Tibial nerve (tissue), 4 donors: ENCODE measurements at regions not wholly inside any gene's neighbourhood (a gene's known extent, or its start where the extent isn't known, plus 50 kb on each side); places are given as distances from the start of the nearest gene placed in this dataset.

Source experiments
- EP300 ChIP-seq, 2 donors: sonication (generic); formaldehyde crosslinking; IDR thresholded peaks; one replicate each; pipeline ENCODE4 v1.6.1; 2017; ENCODE audit warnings: antibody characterized with exemption in 2 of 2, mild to moderate bottlenecking in 1 of 2
- POLR2A ChIP-seq, 2 donors: fragments of 450-650 bp; IDR thresholded peaks; one replicate each; pipeline ENCODE4 v1.6.1; 2017; ENCODE audit warnings: antibody characterized with exemption in 2 of 2, mild to moderate bottlenecking in 2 of 2, moderate library complexity in 2 of 2
- TF ChIP-seq, protein P1 (sequence below), 5 experiments: fragments of 200-600 bp in 3 of 5; fragments of 450-650 bp in 2 of 5; sonication (generic) in 3 of 5; IDR thresholded peaks; one replicate each; pipeline ENCODE4 v1.5.1; 2016 to 2019; ENCODE audit warnings: antibody characterized with exemption in 5 of 5, mild to moderate bottlenecking in 3 of 5, moderate library complexity in 2 of 5

DNA sequence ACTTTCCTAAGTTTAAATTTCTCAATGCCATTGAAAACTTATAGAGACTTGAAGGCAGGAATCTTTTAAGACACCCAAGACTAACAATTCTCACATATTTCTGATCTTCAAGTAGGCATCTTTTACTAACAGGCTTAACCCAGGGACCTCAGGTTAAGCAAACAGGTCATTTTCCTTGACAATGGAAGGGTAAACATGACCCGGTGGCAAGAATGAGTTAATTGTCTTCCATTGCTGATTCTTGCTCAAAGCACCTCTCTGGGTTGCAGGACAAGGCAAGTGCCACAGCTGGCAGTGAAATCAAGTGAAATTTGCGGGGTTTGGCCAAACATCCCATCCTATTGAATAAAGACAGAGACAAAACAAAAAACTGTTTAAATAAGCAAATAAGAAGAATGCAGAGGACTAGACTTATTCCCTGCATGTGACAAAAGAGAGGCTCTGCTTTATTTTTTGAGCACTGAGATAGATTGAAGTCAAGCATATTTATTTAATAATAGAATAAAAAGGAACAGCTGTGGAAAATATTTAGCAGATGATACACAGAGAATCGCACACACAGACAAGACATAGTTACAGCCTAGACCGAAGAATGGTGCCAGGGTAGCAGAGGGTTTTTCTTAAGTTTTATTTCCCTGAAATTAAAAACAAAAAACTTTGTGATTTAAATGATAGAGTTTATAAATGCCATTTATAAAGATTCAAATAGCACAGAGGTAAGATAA, 56.0 kb upstream of the MITF start:
- TF ChIP-seq, protein P1, sequence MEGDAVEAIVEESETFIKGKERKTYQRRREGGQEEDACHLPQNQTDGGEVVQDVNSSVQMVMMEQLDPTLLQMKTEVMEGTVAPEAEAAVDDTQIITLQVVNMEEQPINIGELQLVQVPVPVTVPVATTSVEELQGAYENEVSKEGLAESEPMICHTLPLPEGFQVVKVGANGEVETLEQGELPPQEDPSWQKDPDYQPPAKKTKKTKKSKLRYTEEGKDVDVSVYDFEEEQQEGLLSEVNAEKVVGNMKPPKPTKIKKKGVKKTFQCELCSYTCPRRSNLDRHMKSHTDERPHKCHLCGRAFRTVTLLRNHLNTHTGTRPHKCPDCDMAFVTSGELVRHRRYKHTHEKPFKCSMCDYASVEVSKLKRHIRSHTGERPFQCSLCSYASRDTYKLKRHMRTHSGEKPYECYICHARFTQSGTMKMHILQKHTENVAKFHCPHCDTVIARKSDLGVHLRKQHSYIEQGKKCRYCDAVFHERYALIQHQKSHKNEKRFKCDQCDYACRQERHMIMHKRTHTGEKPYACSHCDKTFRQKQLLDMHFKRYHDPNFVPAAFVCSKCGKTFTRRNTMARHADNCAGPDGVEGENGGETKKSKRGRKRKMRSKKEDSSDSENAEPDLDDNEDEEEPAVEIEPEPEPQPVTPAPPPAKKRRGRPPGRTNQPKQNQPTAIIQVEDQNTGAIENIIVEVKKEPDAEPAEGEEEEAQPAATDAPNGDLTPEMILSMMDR (IDR thresholded peaks at IDR 0.05), result no peak
- no peak for TF ChIP-seq POLR2A (IDR thresholded peaks at IDR 0.05)
- no peak for TF ChIP-seq EP300 (IDR thresholded peaks at IDR 0.05)
